ENCODE measurements at regions not wholly inside any gene's neighbourhood (a gene's known extent, or its start where the extent isn't known, plus 50 kb on each side); places are given as distances from the start of the nearest gene placed in this dataset.
"Not testable (repeated sequence)": the region's sequence is repeated elsewhere in the genome, so short reads cannot be mapped to it uniquely, and the experiment has no call there.

DNA sequence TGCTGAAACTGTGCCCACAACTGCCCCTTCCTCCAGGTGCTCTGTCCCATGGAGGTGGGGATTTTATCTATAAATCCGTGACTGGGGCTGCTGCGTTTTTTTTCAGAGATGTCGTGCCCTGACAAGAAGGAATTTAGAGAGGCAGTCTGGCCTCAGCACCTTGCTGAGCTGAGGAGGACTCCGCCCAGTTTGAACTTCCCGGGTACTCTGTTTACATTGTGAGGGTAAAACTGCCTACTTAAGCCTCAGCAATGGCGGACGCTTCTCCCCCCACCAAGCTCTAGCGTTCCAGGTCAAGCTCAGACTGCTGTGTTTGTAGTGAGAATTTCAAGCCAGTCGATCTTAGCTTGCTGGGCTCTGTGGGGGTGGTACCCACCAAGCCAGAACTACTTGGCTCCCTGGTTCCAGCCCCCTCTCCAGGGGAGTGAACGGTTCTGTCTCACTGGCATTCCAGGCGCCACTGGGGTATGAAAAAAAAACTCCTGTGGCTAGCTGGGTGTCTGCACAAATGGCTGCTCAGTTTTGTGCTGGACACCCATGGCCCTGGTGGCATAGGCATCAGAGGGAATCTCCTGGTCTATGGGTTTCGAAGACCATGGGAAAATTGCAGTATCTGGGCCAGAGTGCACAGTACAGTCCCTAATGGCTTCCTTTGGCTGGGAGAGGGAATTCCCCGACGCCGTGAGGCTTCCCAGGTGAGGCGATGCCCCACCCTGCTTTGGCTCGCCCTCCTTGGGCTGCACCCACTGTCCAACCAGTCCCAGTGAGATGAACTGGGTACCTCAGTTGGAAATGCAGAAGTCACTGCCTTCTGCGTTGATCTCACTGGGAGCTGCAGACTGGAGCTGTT, 68.5 kb upstream of the SGO1 start:
- DNase-seq (ENCODE audit: low read depth in 3 of 3): no peak

DNA sequence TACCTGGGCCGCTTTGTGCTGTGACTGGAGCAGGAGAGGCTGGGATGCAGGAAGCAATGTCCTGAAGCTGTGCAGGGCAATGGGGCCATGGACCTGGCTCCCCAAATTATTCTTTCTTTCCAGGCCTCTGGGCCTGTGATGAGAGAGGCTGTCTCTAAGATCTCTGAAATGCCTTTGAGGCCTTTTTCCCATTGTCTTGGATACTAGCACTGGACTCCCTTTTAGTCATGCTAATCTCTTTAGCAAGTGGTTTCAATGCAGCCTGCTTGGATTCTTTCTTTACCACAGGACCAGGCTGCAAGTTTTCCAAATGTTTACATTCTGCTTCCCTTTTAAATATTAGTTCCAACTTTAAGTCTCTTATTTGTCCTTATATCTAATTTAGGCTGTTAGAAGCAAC, 64.8 kb upstream of the SGO1 start:
- DNase-seq (ENCODE audit: low read depth in 3 of 3): no peak

DNA sequence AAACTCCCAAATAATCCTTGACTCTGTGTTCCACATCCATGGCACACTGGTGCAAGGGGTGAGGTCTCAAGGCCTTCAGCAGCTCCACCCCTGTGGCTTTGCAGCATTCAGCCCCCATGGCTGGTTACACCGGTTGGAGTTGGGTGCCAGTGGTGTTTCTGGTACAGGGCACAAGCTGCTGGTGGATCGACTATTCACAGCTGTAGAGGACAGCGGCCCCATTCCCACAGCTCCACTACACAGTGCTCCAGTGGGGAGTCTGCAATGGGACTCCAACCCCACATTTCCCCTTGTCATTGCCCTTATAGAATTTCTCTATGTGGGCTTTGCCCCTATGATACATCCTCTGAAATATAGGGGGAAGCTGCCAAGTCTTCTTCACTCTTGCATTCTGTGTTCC, 64.3 kb upstream of the SGO1 start:
- no peak for DNase-seq (ENCODE audit: low read depth in 3 of 3)

DNA sequence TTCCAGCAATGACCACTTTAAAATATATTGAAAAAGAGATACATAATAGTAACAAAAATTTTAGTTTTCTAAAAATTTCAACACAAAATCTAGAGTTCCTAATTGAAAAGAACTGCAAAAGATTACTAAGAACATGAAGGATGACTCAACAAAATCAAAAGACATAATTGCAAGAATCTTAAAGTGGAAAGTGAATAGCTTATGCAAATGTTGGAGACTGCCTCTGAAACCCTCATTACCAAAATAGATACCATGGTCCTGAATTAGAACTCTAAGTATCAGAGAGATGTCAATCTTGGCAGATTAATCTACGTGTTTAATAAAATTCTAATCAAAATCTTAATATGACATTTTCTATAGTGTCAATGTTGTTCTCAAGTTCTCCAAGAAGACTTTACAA, 60.7 kb upstream of the SGO1 start:
- no peak for DNase-seq (ENCODE audit: low read depth in 3 of 3)

DNA sequence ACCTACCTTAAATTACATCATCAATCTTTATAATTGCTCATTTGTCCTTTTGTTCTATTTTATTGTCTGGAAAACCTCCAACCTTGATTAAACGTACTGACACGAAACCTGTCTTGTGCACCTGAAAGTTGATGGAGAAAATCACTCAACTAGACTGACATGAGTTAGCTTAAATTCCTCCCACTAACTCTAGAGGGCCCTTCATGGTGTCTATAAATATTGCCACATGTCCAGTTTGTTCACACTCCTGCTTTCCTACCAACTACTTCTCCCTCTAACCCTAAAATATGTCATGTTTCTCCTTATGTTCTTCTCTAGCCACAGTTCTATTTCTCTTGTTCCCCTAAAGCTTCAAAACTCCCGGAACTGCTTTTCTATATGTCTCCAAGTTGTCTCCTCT, 59.8 kb upstream of the SGO1 start:
- DNase-seq (ENCODE audit: low read depth in 3 of 3): no peak

DNA sequence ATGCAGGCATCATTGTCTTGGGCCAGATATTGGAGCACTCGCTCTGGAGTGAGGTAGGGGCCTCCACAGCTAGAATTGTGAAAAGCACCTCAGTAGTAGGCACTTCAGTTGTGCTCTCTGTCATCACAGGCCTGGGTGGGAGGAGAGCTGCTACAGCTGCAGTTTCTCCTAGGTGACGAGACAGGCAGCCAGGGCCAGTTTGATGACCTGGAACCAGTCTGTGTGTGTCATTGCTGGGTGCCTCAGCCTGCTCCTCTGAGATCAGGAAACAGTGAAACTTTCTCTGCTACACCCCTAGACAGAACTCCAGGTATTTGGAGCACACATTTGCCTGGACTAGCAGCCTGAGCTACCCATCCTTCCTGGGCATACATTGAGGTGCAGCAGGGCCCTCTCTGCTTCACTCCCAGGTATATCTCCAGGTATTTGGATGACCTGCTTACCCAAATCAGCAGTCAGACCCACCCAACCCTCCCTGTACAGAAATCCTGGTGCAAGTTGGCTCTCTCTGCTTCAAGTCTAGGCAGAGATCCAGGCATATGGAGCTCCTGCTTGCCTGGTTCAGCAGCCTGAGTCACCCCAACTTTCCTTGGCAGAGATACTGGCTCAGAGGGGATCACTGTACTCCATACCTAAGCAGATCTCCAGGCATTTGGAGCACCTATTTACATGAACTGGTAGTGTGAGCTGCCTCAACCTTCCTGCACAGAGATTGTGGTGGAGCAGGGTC, 54.3 kb upstream of the SGO1 start:
- no peak for DNase-seq (ENCODE audit: low read depth in 3 of 3)

DNA sequence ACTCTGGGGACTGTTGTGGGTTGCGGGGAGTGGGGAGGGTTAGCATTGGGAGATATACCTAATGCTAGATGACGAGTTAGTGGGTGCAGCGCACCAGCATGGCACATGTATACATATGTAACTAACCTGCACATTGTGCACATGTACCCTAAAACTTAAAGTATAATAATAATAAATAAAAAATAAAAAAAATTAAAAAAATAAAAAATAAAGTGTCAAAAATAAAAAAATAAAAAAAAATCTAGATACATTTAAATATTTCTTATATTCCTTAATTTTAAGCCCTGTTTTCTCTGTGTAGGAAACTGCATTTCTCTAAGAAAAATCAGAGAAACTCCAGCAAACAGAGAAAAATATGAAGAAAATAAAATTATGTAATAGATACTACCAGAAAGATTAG, 52.2 kb upstream of the SGO1 start:
- DNase-seq (ENCODE audit: low read depth in 3 of 3): not testable (repeated sequence)

DNA sequence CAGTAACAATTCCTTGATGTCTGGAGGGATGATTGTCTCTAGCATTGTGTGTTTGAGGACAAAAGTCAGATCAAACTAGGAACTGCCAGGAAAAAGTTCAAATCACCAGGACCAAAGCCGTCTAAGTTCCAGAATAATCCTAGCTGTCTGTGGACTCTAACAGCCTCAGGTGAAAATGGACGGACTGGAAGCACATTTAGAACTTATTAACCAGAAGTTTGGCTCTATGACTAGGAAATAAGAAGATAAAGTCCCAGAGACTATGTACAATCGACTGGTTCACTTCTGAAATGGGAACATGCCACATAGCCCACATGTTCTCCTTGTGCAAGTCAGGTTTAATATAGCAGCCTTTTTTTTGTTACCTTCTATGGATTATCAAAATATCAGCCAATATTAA, 50.6 kb upstream of the SGO1 start:
- DNase-seq (ENCODE audit: low read depth in 3 of 3): no peak
